ENCODE measurements at regions not wholly inside any gene's neighbourhood (a gene's known extent, or its start where the extent isn't known, plus 50 kb on each side); places are given as distances from the start of the nearest gene placed in this dataset.

DNA sequence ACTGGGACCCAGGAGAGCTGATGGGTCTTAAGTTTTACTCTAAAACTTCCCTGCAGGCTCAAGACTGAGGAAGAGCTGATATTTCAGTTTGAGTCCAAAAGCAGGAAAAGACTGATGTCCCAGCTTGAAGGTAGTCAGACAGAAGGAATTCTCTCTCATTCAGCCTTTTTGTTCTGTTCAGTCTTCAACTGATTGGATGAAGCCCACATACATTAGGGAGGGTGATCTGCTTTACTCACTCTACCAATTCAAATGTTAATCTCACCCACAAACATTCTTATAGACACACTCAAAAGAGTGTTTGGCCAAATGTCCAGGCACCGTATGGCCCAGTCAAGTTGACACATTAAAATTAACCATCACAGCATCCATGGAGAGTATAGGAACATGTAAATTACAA is 173.5 kb downstream of the KCNRG start:
- TF ChIP-seq POLR2A (IDR thresholded peaks at IDR 0.05): no peak
- TF ChIP-seq, protein P1, sequence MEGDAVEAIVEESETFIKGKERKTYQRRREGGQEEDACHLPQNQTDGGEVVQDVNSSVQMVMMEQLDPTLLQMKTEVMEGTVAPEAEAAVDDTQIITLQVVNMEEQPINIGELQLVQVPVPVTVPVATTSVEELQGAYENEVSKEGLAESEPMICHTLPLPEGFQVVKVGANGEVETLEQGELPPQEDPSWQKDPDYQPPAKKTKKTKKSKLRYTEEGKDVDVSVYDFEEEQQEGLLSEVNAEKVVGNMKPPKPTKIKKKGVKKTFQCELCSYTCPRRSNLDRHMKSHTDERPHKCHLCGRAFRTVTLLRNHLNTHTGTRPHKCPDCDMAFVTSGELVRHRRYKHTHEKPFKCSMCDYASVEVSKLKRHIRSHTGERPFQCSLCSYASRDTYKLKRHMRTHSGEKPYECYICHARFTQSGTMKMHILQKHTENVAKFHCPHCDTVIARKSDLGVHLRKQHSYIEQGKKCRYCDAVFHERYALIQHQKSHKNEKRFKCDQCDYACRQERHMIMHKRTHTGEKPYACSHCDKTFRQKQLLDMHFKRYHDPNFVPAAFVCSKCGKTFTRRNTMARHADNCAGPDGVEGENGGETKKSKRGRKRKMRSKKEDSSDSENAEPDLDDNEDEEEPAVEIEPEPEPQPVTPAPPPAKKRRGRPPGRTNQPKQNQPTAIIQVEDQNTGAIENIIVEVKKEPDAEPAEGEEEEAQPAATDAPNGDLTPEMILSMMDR (IDR thresholded peaks at IDR 0.05): no peak
- ATAC-seq: no peak
- Histone ChIP-seq H3K4me3 (no peak overlapping the region), H3K36me3 (no peaks in the 10 kb centered on the region), H3K27ac (no peak overlapping the region), H3K27me3 (no peaks in the 10 kb centered on the region), H3K9me3 (no peaks in the 10 kb centered on the region), H3K4me1 (peaks cover 0 to 7% (median 0%) of the 10 kb centered on the region in 12 donors)
- intact Hi-C loops (cut with DNase I): no loop called here
- 87 to 94% (median 91%) methylated on average over 1 of the region's 1 CpG for WGBS, 4 donors
- no peak for DNase-seq

DNA sequence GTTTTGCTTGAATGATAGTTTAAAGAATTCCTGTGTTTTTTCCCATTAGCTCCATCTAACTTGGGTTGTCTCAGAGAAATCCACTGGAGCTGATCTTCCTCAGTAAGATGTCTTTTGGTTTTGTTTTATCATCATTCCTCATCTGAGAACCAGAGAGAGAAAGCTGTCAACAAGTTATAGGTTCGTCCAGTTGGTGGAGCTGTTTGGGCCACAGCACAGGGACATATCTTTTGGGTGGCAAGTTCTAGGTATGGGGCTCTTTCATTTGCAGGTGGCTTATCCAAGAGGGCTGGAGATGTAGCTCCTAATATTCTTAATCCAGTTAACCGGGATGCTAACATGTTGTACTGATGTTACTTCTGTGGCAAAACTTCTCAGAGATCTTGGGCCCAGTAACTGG is 174.2 kb downstream of the KCNRG start:
- no peaks in the 10 kb centered on the region for H3K27me3 ChIP-seq
- H3K4me1 ChIP-seq: peaks cover 0 to 7% (median 0%) of the 10 kb centered on the region in 12 donors
- DNase-seq: no peak
- no peaks in the 10 kb centered on the region for H3K9me3 ChIP-seq
- TF ChIP-seq, protein P1 (IDR thresholded peaks at IDR 0.05): peak in 1 of 12 donors; percentile 7
- TF ChIP-seq POLR2A (IDR thresholded peaks at IDR 0.05): no peak
- no peak overlapping the region for H3K27ac ChIP-seq
- WGBS, 4 donors: 88 to 94% (median 93%) methylated on average over 2 of the region's 2 CpGs
- H3K36me3 ChIP-seq: no peaks in the 10 kb centered on the region
- no peak for ATAC-seq
- H3K4me3 ChIP-seq: no peak overlapping the region
- intact Hi-C loops (cut with DNase I): no loop called here

DNA sequence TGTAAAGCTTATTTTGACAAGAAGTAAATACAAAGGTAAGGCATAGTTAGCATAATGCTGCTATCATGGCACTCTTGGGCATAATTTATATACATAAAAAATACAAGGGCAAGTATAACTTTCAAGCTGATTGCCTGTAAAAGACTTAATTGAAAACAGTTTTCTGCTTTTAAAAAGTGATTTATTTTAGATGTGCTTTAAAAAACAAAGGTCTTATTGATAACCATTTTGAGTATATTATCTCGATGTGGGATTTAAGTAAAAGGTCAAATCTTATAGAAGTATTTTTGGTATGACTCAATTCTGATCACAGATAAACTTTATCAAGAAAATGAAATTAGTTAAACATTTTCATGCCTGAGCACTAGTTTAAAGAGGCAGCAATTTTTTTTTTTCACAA is 175.8 kb downstream of the KCNRG start:
- 76 to 89% (median 86%) methylated on average over 1 of the region's 1 CpG for WGBS, 4 donors
- Histone ChIP-seq H3K27me3 (no peaks in the 10 kb centered on the region), H3K4me1 (peaks cover 0 to 7% (median 0%) of the 10 kb centered on the region in 12 donors), H3K27ac (no peak overlapping the region), H3K36me3 (no peaks in the 10 kb centered on the region), H3K9me3 (no peaks in the 10 kb centered on the region), H3K4me3 (no peak overlapping the region)
- ATAC-seq: no peak
- TF ChIP-seq POLR2A (IDR thresholded peaks at IDR 0.05): no peak
- TF ChIP-seq, protein P1 (IDR thresholded peaks at IDR 0.05): no peak
- intact Hi-C loops (cut with DNase I): no loop called here
- no peak for DNase-seq

DNA sequence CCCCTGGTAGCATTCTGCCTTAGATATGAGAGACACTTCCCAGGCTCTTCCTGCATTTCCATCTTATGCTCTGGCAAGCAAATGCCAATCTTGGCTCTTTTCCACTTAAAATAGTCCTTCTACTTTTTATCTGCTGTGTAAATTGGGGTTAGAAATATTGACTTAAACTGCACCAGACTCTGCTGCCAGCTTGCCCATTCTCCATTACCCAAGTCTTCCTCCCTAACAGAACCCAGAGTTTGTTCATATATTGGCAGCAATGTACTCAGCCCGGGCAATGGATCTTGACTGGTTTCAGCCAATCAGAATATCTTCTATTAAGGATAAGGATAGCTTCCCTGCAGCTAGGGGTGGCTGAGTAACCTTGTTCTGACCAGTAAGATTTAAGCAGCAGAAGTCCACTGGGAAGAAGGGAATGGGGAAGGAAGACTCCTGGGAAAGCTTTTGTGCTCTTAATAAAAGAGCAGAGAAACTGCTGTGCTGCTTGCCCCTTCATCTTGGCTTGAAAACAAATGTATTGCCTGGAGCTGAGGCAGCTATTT is 177.1 kb downstream of the KCNRG start:
- DNase-seq: no peak
- H3K27ac ChIP-seq: no peak overlapping the region
- 83 to 94% (median 89%) methylated on average over 1 of the region's 1 CpG for WGBS, 4 donors
- H3K9me3 ChIP-seq: no peaks in the 10 kb centered on the region
- intact Hi-C loops (cut with DNase I): no loop called here
- no peak for ATAC-seq
- H3K4me3 ChIP-seq: no peak overlapping the region
- TF ChIP-seq POLR2A (IDR thresholded peaks at IDR 0.05): no peak
- TF ChIP-seq, protein P1 (IDR thresholded peaks at IDR 0.05): no peak
- H3K27me3 ChIP-seq: no peaks in the 10 kb centered on the region
- peaks cover 0 to 7% (median 0%) of the 10 kb centered on the region in 12 donors for H3K4me1 ChIP-seq
- no peaks in the 10 kb centered on the region for H3K36me3 ChIP-seq

Data from heart left ventricle (tissue), 16 donors.